Iris pigment epithelial cell (primary cell): ENCODE measurements at regions not wholly inside any gene's neighbourhood (a gene's known extent, or its start where the extent isn't known, plus 50 kb on each side); places are given as distances from the start of the nearest gene placed in this dataset.
"Not testable (repeated sequence)": the region's sequence is repeated elsewhere in the genome, so short reads cannot be mapped to it uniquely, and the experiment has no call there.

Experiments
- DNase-seq: peaks from one replicate; pipeline ENCODE4 v3.0.0-alpha.2; 2011; ENCODE audit warnings: low read depth

GRCh38 chr13:86579662-86580061 lies 780.4 kb upstream of the SLITRK6 start:
- no peak for DNase-seq

- peak; percentile 14 for DNase-seq
Observed at GRCh38 chr13:86581706-86582105, 782.5 kb upstream of the SLITRK6 start.

GRCh38 chr13:86584301-86584700 lies 785.1 kb upstream of the SLITRK6 start:
- DNase-seq, result no peak

- peak; percentile 22 for DNase-seq
Observed at GRCh38 chr13:86585835-86586234, 786.6 kb upstream of the SLITRK6 start.

DNA sequence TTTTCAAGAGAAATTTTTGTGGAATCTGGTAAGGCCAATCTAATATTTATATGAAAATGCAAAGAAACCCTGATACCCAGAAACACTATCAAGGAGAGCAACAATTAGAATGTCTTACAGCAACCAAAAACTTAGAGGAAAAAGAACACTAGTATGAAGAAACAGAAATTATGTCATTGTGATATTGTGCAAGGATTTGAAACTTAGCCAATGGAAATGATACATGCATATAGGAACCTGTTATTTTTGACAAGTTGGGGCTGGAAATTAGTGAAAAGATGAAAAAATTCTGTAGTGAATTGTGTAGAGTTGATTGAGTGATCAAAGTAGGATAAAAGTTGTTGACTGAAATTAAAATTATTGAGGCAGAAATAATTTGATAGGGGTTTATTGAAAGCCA lies 792.6 kb upstream of the SLITRK6 start:
- DNase-seq, result peak; percentile 11

DNA sequence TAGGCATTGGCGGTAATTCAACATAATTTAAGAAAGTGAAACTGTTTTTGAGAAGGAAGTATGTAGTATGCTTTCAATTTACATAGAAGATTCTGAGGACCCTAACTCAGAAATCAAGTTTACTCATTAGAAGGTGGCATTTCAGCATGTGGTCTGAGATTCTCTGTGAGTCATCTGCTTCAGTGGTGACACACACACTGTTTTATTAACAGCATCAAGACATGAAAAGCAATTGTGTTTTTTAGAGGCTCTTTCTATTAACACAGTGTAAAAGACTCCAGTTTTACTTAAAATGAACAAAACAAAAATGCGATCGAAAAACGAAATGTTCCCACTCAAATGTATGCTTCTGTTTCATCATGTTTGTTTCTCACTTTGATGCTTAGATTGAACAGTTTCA lies 802.1 kb upstream of the SLITRK6 start:
- no peak for DNase-seq

DNA sequence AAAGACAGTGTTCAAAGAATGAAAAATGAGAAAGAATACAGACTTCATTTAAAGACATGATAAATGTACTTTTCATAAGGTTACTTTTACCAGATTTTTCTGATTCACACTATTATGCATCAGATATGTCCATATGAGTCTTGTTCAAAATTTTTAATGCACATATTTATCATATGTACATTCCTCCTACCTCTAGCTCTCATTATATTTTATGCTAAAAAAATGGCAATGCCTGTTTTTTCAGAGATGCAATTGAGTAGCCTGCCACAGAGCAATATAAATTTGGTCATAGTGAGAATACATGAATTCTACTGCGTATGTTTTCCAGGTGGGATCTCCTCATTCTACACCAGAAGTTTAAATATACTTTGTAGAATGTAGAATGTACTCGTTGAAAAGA lies 807.0 kb upstream of the SLITRK6 start:
- no peak for DNase-seq

DNA sequence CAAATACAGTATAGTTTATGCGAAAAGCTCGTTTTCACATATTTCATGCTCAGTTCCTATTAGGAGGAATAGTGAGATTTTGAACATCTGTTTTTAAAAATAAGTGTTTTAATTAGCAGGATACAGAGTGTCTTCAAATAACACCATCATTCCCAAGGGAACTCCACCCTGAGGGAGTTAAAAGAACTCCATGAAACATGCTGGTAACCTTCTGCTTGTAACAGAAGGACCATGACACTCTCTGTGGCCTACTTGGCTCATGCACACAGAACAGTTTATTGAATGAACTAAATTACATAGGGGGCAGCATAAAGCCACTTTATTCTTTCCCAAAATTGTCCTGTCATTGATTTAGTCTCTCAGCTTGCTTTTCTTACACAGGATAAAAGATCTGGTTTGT lies 809.5 kb upstream of the SLITRK6 start:
- no peak for DNase-seq

DNA sequence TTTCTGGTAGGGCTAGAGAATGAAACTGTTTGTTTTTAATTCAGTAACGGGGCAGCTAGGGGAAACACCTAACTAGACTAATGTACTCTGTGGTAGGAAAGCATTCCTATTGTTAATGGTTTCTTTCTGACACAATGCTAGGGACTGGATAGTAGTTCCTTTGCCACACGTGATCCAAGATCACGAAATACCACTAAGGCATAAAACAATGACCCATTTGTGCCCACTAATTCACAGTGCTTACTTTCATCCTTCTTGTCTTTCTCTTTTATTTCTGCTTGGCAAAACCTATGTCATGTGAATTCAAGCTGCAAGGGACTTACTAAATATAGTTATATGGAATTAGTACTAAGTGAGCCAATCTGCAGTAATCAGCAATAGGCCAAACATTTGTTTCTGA lies 834.1 kb upstream of the SLITRK6 start:
- peak; percentile 3 for DNase-seq

GRCh38 chr13:86651171-86651570 lies 852.0 kb upstream of the SLITRK6 start:
- not testable (repeated sequence) for DNase-seq

- DNase-seq, result no peak
Observed at GRCh38 chr13:86653009-86653408, 853.8 kb upstream of the SLITRK6 start.

- DNase-seq, result no peak
Observed at GRCh38 chr13:86655561-86655960, 856.3 kb upstream of the SLITRK6 start.

DNA sequence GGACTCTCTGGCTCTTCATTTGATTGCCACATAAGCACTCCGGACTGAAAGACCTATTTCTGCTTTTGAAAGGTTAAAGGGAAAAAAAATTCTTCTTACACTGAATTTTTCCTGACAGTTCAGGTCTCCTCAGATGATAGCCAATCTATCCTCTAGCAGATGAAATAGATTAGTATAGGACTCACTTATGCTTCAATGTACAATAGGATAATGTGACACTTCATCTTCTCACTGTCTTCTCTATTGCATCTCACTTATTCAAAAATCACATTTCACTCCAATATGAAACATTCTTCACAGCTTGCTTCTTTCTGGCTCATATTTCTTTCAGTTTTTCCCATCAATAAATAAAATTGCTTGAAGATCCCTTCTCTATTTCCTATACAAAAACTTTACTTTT lies 860.9 kb upstream of the SLITRK6 start:
- DNase-seq, result no peak

- DNase-seq, result no peak
Observed at GRCh38 chr13:86665842-86666241, 866.6 kb upstream of the SLITRK6 start.

DNA sequence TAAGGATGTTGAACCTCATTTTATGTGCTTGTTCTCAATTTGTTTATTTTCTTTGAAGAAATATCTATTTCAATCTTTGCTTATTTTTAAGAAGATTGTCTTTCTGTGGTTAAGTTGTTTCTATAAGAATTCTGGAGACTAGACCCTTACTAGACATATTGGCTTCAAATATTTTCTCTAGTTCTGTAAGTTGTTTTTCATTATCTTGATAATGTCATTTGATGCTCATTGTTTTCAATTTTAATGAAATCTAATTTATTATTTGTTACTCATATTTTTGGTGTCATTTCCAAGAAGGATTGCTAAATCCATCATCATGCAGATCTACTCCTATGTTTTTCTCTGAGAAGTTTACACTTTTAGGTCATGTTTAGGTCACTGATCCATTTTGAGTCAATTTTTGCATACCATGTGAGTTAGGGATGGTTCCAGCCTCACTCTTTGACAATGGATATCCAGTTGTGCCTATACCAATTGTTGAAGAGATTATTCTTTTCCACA lies 874.8 kb upstream of the SLITRK6 start:
- no peak for DNase-seq

GRCh38 chr13:86681223-86681622 lies 882.0 kb upstream of the SLITRK6 start:
- no peak for DNase-seq

- DNase-seq, result peak; percentile 11
Observed at GRCh38 chr13:86684402-86684801, 885.2 kb upstream of the SLITRK6 start.

GRCh38 chr13:86689911-86690310 lies 890.7 kb upstream of the SLITRK6 start:
- DNase-seq, result no peak

GRCh38 chr13:86692291-86692690 lies 893.1 kb upstream of the SLITRK6 start:
- no peak for DNase-seq

DNA sequence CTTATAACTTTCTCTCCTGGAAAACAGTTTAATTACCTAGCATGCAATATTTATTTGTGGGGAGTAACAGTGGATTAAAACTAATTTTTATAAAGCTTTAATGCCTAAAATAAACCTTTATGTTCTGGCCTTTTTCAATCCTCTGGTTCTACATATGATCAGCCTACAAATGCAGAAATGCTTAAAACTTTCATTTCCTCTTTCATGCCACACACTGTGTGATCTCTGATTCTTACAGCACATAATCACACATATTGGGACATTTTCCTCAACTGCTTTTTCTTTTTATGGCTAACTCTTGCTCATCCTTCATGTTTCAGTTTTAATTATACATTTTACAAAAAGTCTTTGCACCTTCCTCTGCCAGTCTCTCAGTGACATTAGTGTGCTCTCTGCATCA lies 910.8 kb upstream of the SLITRK6 start:
- no peak for DNase-seq

- DNase-seq, result no peak
Observed at GRCh38 chr13:86710896-86711295, 911.7 kb upstream of the SLITRK6 start.

DNA sequence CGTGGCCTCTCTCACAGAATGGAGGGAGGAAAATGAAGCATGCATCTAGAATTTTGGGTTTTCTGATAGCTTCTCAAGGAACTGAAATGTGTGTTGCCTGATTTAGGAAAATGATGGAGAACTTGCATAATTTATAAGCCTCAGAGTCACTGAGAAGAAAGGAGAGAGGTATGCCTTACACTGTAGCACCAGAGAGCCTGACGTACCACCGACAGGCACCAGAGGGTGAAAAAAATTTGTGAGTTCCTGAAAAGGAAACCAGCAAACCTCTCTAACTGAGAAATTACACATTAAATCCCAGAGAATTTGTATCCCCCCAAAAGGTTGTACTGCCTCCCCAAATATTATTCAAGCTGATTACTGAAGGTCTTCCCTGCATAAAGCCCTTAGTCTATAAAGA lies 915.3 kb upstream of the SLITRK6 start:
- no peak for DNase-seq

- DNase-seq, result no peak
Observed at GRCh38 chr13:86725105-86725504, 925.9 kb upstream of the SLITRK6 start.

GRCh38 chr13:86729206-86729605 lies 930.0 kb upstream of the SLITRK6 start:
- no peak for DNase-seq

- DNase-seq, result no peak
Observed at GRCh38 chr13:86731987-86732386, 932.8 kb upstream of the SLITRK6 start.
